HCT116 (cell line): ENCODE measurements at regions not wholly inside any gene's neighbourhood (a gene's known extent, or its start where the extent isn't known, plus 50 kb on each side); places are given as distances from the start of the nearest gene placed in this dataset.

Experiments used
- ATAC-seq: fragments of 200-7000 bp; cut with Tn5 transposase; 2 replicates; pipeline ENCODE4 v1.9.1; 2020; ENCODE audit warnings: mild to moderate bottlenecking, moderate library complexity
- BruUV-seq: library from RNA; stranded (reverse); fragments of 400-500 nt; replicated peaks from 2 replicates; lab custom pipeline; 2021; lab: Mats Ljungman, UMichigan
- CTCF ChIA-PET: fragments of 300-600 bp; sonication (Branson Sonifier 250); formaldehyde crosslinking; loops from one replicate; lab custom pipeline; 2021; ENCODE audit warnings: antibody characterized with exemption; lab: Charles Lee
- POLR2A ChIA-PET: fragments of 300-600, 350-600 bp; sonication (Branson Sonifier 250); formaldehyde crosslinking; loops from one replicate; lab custom pipeline; 2021; ENCODE audit warnings: antibody characterized with exemption; lab: Charles Lee
- RAD21 ChIA-PET, 2 experiments: fragments of 300-600 bp; sonication (Branson Sonifier 250); formaldehyde crosslinking; loops; one replicate each; lab custom pipeline; 2023; ENCODE audit warnings: low total read pairs in 2 of 2; ENCODE audit not compliant: uncharacterized antibody in 2 of 2, unreplicated experiment in 2 of 2, low non-redundant PET in 1 of 2; lab: Charles Lee
- DNase-seq: peaks from one replicate; pipeline ENCODE4 v3.0.0-alpha.2; 2010; ENCODE audit warnings: low read depth, low spot score
- H2AFZ ChIP-seq: fragments of 200-600 bp; shearing (Covaris generic), sonication (generic); 2 replicates; pipeline ENCODE4 v1.6.1; 2017; ENCODE audit warnings: low read depth, mixed run types, mixed read lengths, antibody characterized with exemption, low read length; ENCODE audit not compliant: poor library complexity, severe bottlenecking
- H3K27ac ChIP-seq: 2 replicates; pipeline ENCODE4 v1.5.1; 2012; ENCODE audit warnings: low read depth, low read length
- H3K27me3 ChIP-seq: fragments of 200-600 bp; sonication (generic); 2 replicates; pipeline ENCODE4 v1.6.1; 2016; ENCODE audit warnings: mixed run types, low read length, mixed read lengths; ENCODE audit not compliant: insufficient read depth
- H3K36me3 ChIP-seq, 2 experiments: fragments of 200-500 bp in 1 of 2; fragments of 200-600 bp in 1 of 2; sonication (Bioruptor generic) in 1 of 2; sonication (generic) in 1 of 2; 2 replicates each; pipeline versions ENCODE4 v1.5.1 to v1.6.1; 2014 to 2016; ENCODE audit warnings: low read length in 2 of 2, inconsistent platforms in 1 of 2, mixed read lengths in 1 of 2, mixed run types in 1 of 2; ENCODE audit not compliant: insufficient read depth in 2 of 2, control insufficient read depth in 1 of 2
- H3K4me1 ChIP-seq, 2 experiments: fragments of 200-600 bp in 1 of 2; sonication (generic) in 1 of 2; 2 replicates each; pipeline versions ENCODE4 v1.5.1 to v1.6.1; 2012 to 2017; ENCODE audit warnings: low read length in 2 of 2, inconsistent platforms in 1 of 2, mild to moderate bottlenecking in 1 of 2, mixed read lengths in 1 of 2, mixed run types in 1 of 2, moderate library complexity in 1 of 2; ENCODE audit not compliant: insufficient read depth in 2 of 2, control insufficient read depth in 1 of 2
- H3K4me2 ChIP-seq: fragments of 200-600 bp; sonication (generic); 2 replicates; pipeline ENCODE4 v1.6.1; 2017; ENCODE audit warnings: mixed run types, low read length, mixed read lengths
- H3K4me3 ChIP-seq, 2 experiments: fragments of 200-600 bp in 1 of 2; sonication (generic) in 1 of 2; replicated peaks in 1 of 2; 2 replicates each; pipeline ENCODE4 v1.5.1; 2011 to 2016; ENCODE audit warnings: low read length in 2 of 2, control low read depth in 1 of 2, low read depth in 1 of 2, mild to moderate bottlenecking in 1 of 2, mixed read lengths in 1 of 2, mixed run types in 1 of 2
- H3K79me2 ChIP-seq: fragments of 200-600 bp; sonication (generic); 2 replicates; pipeline ENCODE4 v1.6.1; 2017; ENCODE audit warnings: mild to moderate bottlenecking, mixed run types, low read length, moderate library complexity, mixed read lengths; ENCODE audit not compliant: insufficient read depth
- H3K9ac ChIP-seq: fragments of 200-600 bp; sonication (generic); 2 replicates; pipeline ENCODE4 v1.6.1; 2016; ENCODE audit warnings: low read length, mixed read lengths
- H3K9me2 ChIP-seq: fragments of 200-600 bp; sonication (generic), shearing (Covaris generic); 2 replicates; pipeline ENCODE4 v1.6.1; 2017; ENCODE audit warnings: mixed run types, mild to moderate bottlenecking, moderate library complexity; ENCODE audit not compliant: insufficient read depth
- H3K9me3 ChIP-seq, 2 experiments: fragments of 200-500 bp in 1 of 2; fragments of 200-600 bp in 1 of 2; sonication (Bioruptor generic) in 1 of 2; sonication (generic) in 1 of 2; 2 replicates each; pipeline ENCODE4 v1.6.1; 2014 to 2017; ENCODE audit warnings: low read length in 2 of 2, mixed read lengths in 2 of 2, inconsistent platforms in 1 of 2, low read depth in 1 of 2, mild to moderate bottlenecking in 1 of 2, mixed run types in 1 of 2, moderate library complexity in 1 of 2; ENCODE audit not compliant: control insufficient read depth in 1 of 2, insufficient read depth in 1 of 2
- H4K20me1 ChIP-seq: fragments of 200-600 bp; sonication (generic), shearing (Covaris generic); 2 replicates; pipeline ENCODE4 v1.6.1; 2017; ENCODE audit warnings: mixed run types, mild to moderate bottlenecking, moderate library complexity; ENCODE audit not compliant: insufficient read depth
- ELF1 ChIP-seq: IDR thresholded peaks from 2 replicates; pipeline ENCODE4 v1.6.1; 2012; ENCODE audit warnings: low read depth, borderline replicate concordance
- JUND ChIP-seq: IDR thresholded peaks from 2 replicates; pipeline ENCODE4 v1.6.1; 2012
- POLR2AphosphoS5 ChIP-seq: IDR thresholded peaks from 2 replicates; pipeline ENCODE4 v1.6.1; 2011; ENCODE audit warnings: mild to moderate bottlenecking, low read depth, low read length, moderate library complexity
- REST ChIP-seq: IDR thresholded peaks from 2 replicates; pipeline ENCODE4 v1.6.1; 2012; ENCODE audit warnings: low read depth
- SIN3A ChIP-seq: IDR thresholded peaks from 2 replicates; pipeline ENCODE4 v1.6.1; 2012; ENCODE audit warnings: low read depth
- TCF7L2 ChIP-seq: IDR thresholded peaks from 2 replicates; pipeline ENCODE4 v1.7.0; 2011; ENCODE audit warnings: borderline replicate concordance, inconsistent platforms; ENCODE audit not compliant: insufficient read depth, insufficient read length; ENCODE audit errors: extremely low read depth
- YY1 ChIP-seq: IDR thresholded peaks from 2 replicates; pipeline ENCODE4 v1.6.1; 2011; ENCODE audit warnings: low read length, low read depth, moderate library complexity, mild to moderate bottlenecking; ENCODE audit not compliant: insufficient replicate concordance; ENCODE audit errors: extremely low read depth
- ZNF274 ChIP-seq: fragments of 200-500 bp; sonication (Bioruptor generic); IDR thresholded peaks from 2 replicates; pipeline ENCODE4 v1.6.1; 2014; ENCODE audit warnings: mild to moderate bottlenecking, low read depth, low read length, inconsistent platforms
- intact Hi-C: fragments of 100-400 bp; cut with micrococcal nuclease; formaldehyde crosslinking; loops from 2 replicates; pipeline ENCODE4 v1.10.0; 2022
- TF ChIP-seq, protein P1 (sequence below): IDR thresholded peaks from 2 replicates; pipeline ENCODE4 v1.6.1; 2012
- TF ChIP-seq, protein P2 (sequence below), 3 experiments: fragments of 200-600 bp in 1 of 3; sonication (generic) in 1 of 3; IDR thresholded peaks in 2 of 3; conservative IDR thresholded peaks in 1 of 3; 2 replicates each; pipeline ENCODE4 v1.5.1; 2012 to 2017; ENCODE audit warnings: low read depth in 2 of 3, low read length in 2 of 3, antibody characterized with exemption in 1 of 3, borderline replicate concordance in 1 of 3, control low read depth in 1 of 3, mild to moderate bottlenecking in 1 of 3, mixed read lengths in 1 of 3, mixed run types in 1 of 3, moderate library complexity in 1 of 3; ENCODE audit not compliant: insufficient read depth in 1 of 3
- TF ChIP-seq, protein P3 (sequence below): IDR thresholded peaks from 2 replicates; pipeline ENCODE4 v1.6.1; 2012

DNA sequence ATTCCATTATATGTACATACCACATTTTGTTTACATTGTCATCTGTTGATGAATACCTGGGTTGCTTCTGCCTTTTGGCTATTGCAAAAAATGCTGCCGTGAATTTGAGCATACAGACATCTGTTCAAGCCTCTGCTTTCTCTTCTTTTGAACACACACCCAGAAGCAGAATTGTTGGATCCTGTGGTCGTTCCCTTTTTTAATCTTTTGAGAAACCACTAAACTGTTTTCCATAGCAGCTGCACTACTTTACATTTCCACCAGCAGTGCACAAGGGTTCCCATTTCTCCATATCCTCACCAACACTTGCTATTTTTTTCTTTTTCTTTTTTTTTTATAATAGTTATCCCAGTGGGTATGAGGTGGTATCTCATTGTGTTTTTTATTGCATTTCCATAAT lies 123.5 kb downstream of the TEX29 start:
- intact Hi-C loops = no loop called here
- no peaks in the 10 kb centered on the region for H3K9me3 ChIP-seq
- no peaks in the 10 kb centered on the region for H4K20me1 ChIP-seq
- BruUV-seq = no TSS peak
- H3K9ac ChIP-seq = no peak overlapping the region
- no peaks in the 10 kb centered on the region for H3K9me2 ChIP-seq
- H2AFZ ChIP-seq = no peak overlapping the region
- no peak overlapping the region for H3K4me2 ChIP-seq
- ATAC-seq = no peak
- ChIA-PET CTCF (interaction anchor here (1.7 kb wide), 1 partner anchor 15 kb away, joined by 6 read pairs; no protein-coding TSS in a partner anchor), RAD21 (no interaction called here), POLR2A (no interaction called here)
- no peak for DNase-seq
- H3K27ac ChIP-seq = no peak overlapping the region
- no peaks in the 10 kb centered on the region for H3K79me2 ChIP-seq
- H3K27me3 ChIP-seq = peaks cover 53% of the 10 kb centered on the region
- H3K4me3 ChIP-seq = no peak overlapping the region
- no peaks in the 10 kb centered on the region for H3K4me1 ChIP-seq
- TF ChIP-seq SIN3A (no peak), JUND (no peak), REST (no peak), ZNF274 (no peak), YY1 (no peak), POLR2AphosphoS5 (no peak), ELF1 (no peak), TCF7L2 (no peak)
- TF ChIP-seq, protein P1, sequence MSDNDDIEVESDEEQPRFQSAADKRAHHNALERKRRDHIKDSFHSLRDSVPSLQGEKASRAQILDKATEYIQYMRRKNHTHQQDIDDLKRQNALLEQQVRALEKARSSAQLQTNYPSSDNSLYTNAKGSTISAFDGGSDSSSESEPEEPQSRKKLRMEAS = no peak
- TF ChIP-seq, protein P2, sequence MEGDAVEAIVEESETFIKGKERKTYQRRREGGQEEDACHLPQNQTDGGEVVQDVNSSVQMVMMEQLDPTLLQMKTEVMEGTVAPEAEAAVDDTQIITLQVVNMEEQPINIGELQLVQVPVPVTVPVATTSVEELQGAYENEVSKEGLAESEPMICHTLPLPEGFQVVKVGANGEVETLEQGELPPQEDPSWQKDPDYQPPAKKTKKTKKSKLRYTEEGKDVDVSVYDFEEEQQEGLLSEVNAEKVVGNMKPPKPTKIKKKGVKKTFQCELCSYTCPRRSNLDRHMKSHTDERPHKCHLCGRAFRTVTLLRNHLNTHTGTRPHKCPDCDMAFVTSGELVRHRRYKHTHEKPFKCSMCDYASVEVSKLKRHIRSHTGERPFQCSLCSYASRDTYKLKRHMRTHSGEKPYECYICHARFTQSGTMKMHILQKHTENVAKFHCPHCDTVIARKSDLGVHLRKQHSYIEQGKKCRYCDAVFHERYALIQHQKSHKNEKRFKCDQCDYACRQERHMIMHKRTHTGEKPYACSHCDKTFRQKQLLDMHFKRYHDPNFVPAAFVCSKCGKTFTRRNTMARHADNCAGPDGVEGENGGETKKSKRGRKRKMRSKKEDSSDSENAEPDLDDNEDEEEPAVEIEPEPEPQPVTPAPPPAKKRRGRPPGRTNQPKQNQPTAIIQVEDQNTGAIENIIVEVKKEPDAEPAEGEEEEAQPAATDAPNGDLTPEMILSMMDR (IDR thresholded peaks at IDR 0.05 in 2 of 3, conservative IDR thresholded peaks at IDR 0.05 in 1 of 3; ENCODE audit: borderline replicate concordance in 1 of 3, insufficient read depth in 1 of 3, low read depth in 2 of 3, low read length in 2 of 3) = no peak
- TF ChIP-seq, protein P3, sequence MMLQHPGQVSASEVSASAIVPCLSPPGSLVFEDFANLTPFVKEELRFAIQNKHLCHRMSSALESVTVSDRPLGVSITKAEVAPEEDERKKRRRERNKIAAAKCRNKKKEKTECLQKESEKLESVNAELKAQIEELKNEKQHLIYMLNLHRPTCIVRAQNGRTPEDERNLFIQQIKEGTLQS = no peak
- no peaks in the 10 kb centered on the region for H3K36me3 ChIP-seq
